PC-9 (cell line): ENCODE measurements at regions not wholly inside any gene's neighbourhood (a gene's known extent, or its start where the extent isn't known, plus 50 kb on each side); places are given as distances from the start of the nearest gene placed in this dataset.

Experiments
- EZH2 ChIP-seq: fragments of 200-600 bp; sonication (generic); IDR thresholded peaks from 2 replicates; pipeline ENCODE4 v1.8.0; 2017; ENCODE audit warnings: antibody characterized with exemption, low read depth
- TF ChIP-seq, protein P1 (sequence below): fragments of 200-600 bp; sonication (generic); conservative IDR thresholded peaks from 2 replicates; pipeline ENCODE4 v1.6.1; 2017; ENCODE audit warnings: mixed run types, antibody characterized with exemption, mild to moderate bottlenecking, moderate library complexity

DNA sequence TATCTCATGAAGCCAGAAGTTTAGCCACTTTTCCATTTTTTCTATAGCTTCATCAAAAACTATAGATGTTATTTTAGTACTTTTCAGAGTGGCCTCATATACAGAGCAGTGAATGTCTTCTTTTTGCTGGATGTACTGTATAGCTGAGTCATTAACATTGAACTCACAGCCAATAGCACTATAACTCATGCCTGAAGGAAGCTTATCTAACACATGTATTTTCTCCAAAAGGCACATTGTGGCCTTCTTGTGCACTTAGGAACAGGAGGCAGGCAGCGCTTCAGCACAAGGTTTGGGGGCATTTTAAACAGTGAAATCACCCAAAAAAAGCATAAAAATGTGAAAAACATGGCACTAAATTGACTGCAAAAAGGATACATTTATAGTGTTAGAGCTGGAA is 336.8 kb upstream of the TMTC1 start:
- TF ChIP-seq, protein P1, sequence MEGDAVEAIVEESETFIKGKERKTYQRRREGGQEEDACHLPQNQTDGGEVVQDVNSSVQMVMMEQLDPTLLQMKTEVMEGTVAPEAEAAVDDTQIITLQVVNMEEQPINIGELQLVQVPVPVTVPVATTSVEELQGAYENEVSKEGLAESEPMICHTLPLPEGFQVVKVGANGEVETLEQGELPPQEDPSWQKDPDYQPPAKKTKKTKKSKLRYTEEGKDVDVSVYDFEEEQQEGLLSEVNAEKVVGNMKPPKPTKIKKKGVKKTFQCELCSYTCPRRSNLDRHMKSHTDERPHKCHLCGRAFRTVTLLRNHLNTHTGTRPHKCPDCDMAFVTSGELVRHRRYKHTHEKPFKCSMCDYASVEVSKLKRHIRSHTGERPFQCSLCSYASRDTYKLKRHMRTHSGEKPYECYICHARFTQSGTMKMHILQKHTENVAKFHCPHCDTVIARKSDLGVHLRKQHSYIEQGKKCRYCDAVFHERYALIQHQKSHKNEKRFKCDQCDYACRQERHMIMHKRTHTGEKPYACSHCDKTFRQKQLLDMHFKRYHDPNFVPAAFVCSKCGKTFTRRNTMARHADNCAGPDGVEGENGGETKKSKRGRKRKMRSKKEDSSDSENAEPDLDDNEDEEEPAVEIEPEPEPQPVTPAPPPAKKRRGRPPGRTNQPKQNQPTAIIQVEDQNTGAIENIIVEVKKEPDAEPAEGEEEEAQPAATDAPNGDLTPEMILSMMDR, result no peak
- TF ChIP-seq EZH2, result no peak
